Left cardiac atrium (tissue), 4 donors: ENCODE measurements at regions not wholly inside any gene's neighbourhood (a gene's known extent, or its start where the extent isn't known, plus 50 kb on each side); places are given as distances from the start of the nearest gene placed in this dataset.

Source experiments
- ATAC-seq, 2 donors: fragments of 200-7000 bp; cut with Tn5 transposase; one replicate each; pipeline ENCODE4 v1.9.1; 2020; ENCODE audit warnings: mild to moderate bottlenecking in 2 of 2, moderate library complexity in 2 of 2
- DNase-seq: peaks from one replicate; pipeline ENCODE4 v3.0.0-alpha.2; 2020
- intact Hi-C, 2 donors: fragments of 100-400 bp; cut with DNase I; formaldehyde crosslinking; loops; one replicate each; pipeline versions ENCODE4 v1.14.1 to v1.15.1; 2022 to 2023
- donor health status: DM: no; HTN: yes; CAD: no.
- donor health status: DM: no; HTN: yes; CAD: no; lungs with severe emphysema.
- donor health status: DM: yes; HTN: yes; CAD: no.
- donor health status: Dilated cardiomyopathy.

GRCh38 chr20:58011947-58012610, 216.4 kb downstream of the ANKRD60 start:
- intact Hi-C loops, result no loop called here
- no peak for ATAC-seq
- DNase-seq, result no peak

- DNase-seq (no peak), ATAC-seq (no peak)
- intact Hi-C loops, result no loop called here
Observed at GRCh38 chr20:58011106-58011946, 217.1 kb downstream of the ANKRD60 start.

GRCh38 chr20:58010666-58011065, 217.8 kb downstream of the ANKRD60 start:
- intact Hi-C loops, result no loop called here
- ATAC-seq (no peak), DNase-seq (no peak)

GRCh38 chr20:58010186-58010585, 218.3 kb downstream of the ANKRD60 start:
- intact Hi-C loops, result no loop called here
- DNase-seq (no peak), ATAC-seq (no peak)

- DNase-seq, result no peak
- intact Hi-C loops, result no loop called here
- no peak for ATAC-seq
Observed at GRCh38 chr20:58008866-58009265, 219.6 kb downstream of the ANKRD60 start.

GRCh38 chr20:58008413-58008812, 220.0 kb downstream of the ANKRD60 start:
- intact Hi-C loops, result no loop called here

GRCh38 chr20:58007947-58008346, 220.5 kb downstream of the ANKRD60 start:
- DNase-seq, result no peak
- ATAC-seq, result no peak
- intact Hi-C loops, result no loop called here

More at GRCh38 chr20:58008413-58008812, 220.0 kb downstream of the ANKRD60 start:
- no peak for ATAC-seq
- no peak for DNase-seq

GRCh38 chr20:58006346-58007316, 221.8 kb downstream of the ANKRD60 start:
- intact Hi-C loops, result no loop called here
- no peak for ATAC-seq

GRCh38 chr20:58005581-58006345, 222.7 kb downstream of the ANKRD60 start:
- DNase-seq (no peak), ATAC-seq (no peak)
- intact Hi-C loops, result no loop called here

More at GRCh38 chr20:58006346-58007316, 221.8 kb downstream of the ANKRD60 start:
- no peak for DNase-seq

GRCh38 chr20:58004900-58005299, 223.6 kb downstream of the ANKRD60 start:
- DNase-seq (no peak), ATAC-seq (no peak)
- intact Hi-C loops, result no loop called here

GRCh38 chr20:58004146-58004545, 224.3 kb downstream of the ANKRD60 start:
- ATAC-seq, result no peak
- intact Hi-C loops, result no loop called here
- no peak for DNase-seq

GRCh38 chr20:58003525-58003924, 224.9 kb downstream of the ANKRD60 start:
- ATAC-seq (no peak), DNase-seq (no peak)
- intact Hi-C loops, result no loop called here

- no peak for ATAC-seq
- intact Hi-C loops, result no loop called here
- no peak for DNase-seq
Observed at GRCh38 chr20:58002901-58003300, 225.6 kb downstream of the ANKRD60 start.

- DNase-seq (no peak), ATAC-seq (no peak)
- intact Hi-C loops, result no loop called here
Observed at GRCh38 chr20:58001946-58002345, 226.5 kb downstream of the ANKRD60 start.

GRCh38 chr20:58001381-58001780, 227.1 kb downstream of the ANKRD60 start:
- DNase-seq, result no peak
- intact Hi-C loops, result no loop called here
- ATAC-seq, result peak; percentile 47 to 78

GRCh38 chr20:58000861-58001260, 227.6 kb downstream of the ANKRD60 start:
- no peak for DNase-seq
- intact Hi-C loops, result no loop called here
- no peak for ATAC-seq

GRCh38 chr20:57999465-58000111, 228.9 kb downstream of the ANKRD60 start:
- peak; percentile 56 to 60 for ATAC-seq
- intact Hi-C loops, result no loop called here
- no peak for DNase-seq

- ATAC-seq (no peak), DNase-seq (no peak)
- intact Hi-C loops, result no loop called here
Observed at GRCh38 chr20:57998981-57999464, 229.4 kb downstream of the ANKRD60 start.
